ENCODE measurements at regions not wholly inside any gene's neighbourhood (a gene's known extent, or its start where the extent isn't known, plus 50 kb on each side); places are given as distances from the start of the nearest gene placed in this dataset.

DNA sequence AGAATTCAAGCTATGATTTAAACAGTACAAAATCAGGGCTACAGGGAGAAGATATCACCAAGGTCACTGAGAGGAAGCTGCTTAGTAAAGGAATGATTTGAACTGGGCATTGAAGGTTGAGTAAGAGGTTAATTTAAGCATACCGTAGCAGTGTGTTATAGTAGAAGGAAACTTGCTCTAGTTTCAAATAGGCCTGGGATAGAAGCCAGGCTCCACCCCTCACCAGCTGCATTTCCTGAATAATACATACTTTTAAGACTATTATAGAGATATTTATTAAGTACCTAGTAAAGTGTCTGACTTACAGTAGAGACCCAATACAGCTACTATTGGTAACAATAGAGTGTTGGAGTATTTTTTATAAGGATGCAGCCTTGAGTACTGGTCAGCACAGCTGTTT is 118.0 kb upstream of the GLRA2 start:
- TF ChIP-seq, protein P1, sequence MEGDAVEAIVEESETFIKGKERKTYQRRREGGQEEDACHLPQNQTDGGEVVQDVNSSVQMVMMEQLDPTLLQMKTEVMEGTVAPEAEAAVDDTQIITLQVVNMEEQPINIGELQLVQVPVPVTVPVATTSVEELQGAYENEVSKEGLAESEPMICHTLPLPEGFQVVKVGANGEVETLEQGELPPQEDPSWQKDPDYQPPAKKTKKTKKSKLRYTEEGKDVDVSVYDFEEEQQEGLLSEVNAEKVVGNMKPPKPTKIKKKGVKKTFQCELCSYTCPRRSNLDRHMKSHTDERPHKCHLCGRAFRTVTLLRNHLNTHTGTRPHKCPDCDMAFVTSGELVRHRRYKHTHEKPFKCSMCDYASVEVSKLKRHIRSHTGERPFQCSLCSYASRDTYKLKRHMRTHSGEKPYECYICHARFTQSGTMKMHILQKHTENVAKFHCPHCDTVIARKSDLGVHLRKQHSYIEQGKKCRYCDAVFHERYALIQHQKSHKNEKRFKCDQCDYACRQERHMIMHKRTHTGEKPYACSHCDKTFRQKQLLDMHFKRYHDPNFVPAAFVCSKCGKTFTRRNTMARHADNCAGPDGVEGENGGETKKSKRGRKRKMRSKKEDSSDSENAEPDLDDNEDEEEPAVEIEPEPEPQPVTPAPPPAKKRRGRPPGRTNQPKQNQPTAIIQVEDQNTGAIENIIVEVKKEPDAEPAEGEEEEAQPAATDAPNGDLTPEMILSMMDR (IDR thresholded peaks at IDR 0.05; ENCODE audit: extremely low read depth, missing control alignments) = no peak
- no peak for DNase-seq (ENCODE audit: low spot score)

DNA sequence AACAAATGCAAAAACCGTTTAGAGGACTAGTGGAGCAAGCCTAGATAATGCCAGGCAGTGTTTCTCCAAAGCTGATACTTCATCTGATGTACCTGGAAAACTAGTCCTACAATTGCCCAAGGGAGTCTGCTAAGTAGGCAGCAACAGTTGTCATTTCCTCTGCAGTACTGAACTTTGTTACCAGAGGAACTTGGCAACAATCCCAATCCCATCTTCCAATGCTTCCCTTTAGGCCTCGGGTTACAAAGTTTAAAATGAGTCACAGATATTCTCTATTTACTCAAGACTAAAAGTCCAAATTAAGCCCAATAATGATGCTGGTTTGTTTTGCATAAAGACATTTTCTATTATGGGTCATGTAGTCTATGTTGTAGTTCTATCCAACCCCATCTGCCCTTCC is 120.0 kb upstream of the GLRA2 start:
- no peak for DNase-seq (ENCODE audit: low spot score)
- TF ChIP-seq, protein P1 (IDR thresholded peaks at IDR 0.05; ENCODE audit: extremely low read depth, missing control alignments) = no peak

DNA sequence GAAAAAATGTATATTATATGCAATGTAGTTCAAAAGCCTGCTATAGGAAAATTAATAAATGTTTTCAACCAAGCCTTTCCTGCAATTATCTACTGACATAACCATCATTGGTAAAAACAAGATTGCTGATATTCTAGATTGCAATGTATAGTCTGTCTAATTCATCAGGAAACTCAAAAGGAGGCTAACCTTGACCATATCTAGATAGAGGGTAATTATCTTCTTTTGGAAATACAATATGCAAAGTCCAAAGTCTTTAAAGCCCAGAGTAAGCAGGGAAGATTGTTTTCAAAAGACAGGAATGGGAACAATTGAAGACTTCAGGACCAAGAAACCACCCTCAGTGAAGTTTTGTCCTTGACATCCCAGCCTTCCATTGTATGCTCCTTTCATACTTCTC is 123.1 kb upstream of the GLRA2 start:
- TF ChIP-seq, protein P1 (IDR thresholded peaks at IDR 0.05; ENCODE audit: extremely low read depth, missing control alignments) = no peak
- DNase-seq (ENCODE audit: low spot score) = no peak

DNA sequence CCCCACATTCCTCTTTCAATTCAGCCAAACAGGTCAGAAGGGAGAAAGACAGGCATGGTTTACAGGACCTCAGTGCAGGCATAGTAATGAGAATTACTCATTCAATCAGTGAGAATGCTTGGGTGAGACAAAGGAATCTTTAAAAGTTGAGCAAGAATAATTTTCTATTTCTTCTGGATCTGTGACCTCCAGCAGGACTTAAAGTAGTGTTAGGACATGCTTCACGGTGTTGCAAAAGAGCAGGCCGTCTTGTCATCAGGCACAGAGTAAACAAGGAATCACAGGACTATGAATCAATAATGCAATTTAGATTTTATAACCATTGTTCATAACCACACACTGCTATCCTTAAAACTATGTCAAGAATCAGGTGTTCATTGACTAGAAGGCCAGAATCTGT is 130.6 kb upstream of the GLRA2 start:
- no peak for DNase-seq (ENCODE audit: low spot score)
- TF ChIP-seq, protein P1 (IDR thresholded peaks at IDR 0.05; ENCODE audit: extremely low read depth, missing control alignments) = no peak

DNA sequence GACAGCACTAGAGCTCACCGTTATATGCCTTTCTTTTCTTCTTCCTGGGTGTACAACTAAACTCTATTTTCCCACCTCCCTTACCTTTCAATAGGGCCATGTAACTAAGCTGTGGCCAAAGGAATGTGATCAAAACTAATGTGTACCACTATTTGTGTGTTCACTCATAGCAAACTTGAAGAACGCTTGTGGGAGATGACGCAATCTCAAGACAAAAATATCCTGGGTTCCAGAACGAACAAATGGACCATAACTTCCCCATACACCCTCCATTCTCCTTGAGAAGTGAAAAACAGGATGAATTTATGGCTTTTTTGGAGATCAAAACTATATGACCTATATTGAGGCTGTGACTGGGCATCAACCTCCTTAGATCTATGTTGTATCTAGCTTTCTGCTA is 139.7 kb upstream of the GLRA2 start:
- DNase-seq (ENCODE audit: low spot score) = no peak
- TF ChIP-seq, protein P1 (IDR thresholded peaks at IDR 0.05; ENCODE audit: extremely low read depth, missing control alignments) = no peak

GRCh38 chrX:14386981-14387380 is 142.4 kb upstream of the GLRA2 start:
- DNase-seq (ENCODE audit: low spot score) = no peak
- TF ChIP-seq, protein P1 (IDR thresholded peaks at IDR 0.05; ENCODE audit: extremely low read depth, missing control alignments) = no peak

DNA sequence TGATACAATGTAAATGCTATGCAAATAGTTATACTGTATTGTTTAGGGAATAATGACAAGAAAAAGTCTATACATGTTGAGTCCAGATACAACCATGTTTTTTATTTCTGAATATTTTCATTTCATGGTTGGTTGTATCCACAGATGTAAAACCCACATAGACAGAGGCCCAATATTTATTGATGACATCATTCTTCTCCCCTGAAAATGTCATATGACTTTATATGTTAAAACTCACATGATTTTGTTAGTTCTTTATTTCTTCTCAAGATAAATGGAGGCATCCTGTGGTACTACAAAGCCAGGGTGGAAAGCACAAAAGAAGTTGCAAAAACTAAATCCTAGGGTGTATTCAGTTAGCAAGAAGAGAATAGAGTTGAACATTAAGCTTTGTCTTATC is 149.3 kb upstream of the GLRA2 start:
- no peak for DNase-seq (ENCODE audit: low spot score)
- TF ChIP-seq, protein P1 (IDR thresholded peaks at IDR 0.05; ENCODE audit: extremely low read depth, missing control alignments) = no peak
